ENCODE measurements at regions not wholly inside any gene's neighbourhood (a gene's known extent, or its start where the extent isn't known, plus 50 kb on each side); places are given as distances from the start of the nearest gene placed in this dataset.
A peak's percentile ranks its signal among the peaks of the same experiment; 100 is the strongest.

DNA sequence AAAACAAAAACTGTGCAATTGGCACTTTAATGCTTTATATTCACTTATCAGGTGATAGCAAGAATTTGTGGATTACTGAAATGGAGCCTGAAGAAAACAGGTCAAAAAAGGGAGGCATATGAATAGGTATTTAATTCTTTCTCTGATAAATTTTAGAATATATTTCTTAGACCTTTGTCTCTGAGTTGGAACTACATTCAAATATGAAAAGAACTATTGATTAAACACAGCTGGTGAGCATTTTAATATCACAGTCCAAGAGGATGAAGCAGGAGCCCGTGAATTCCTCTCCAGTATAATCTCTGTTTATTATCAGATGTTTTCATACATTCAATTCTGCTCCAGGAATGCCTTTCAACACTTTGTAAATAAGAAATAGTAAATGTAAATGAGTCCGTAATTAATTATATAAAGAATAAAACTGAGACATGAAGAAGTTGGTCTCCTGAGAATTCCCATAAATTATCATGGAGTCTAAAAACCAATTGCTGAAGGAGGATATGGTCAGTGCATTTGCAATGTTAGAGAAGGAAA lies 86.3 kb upstream of the ARHGEF26 start:
- no peaks in the 10 kb centered on the region for H3K9me3 Mint-ChIP-seq
- no peaks in the 10 kb centered on the region for H3K9me3 ChIP-seq (ENCODE audit: low read depth)
- no peaks in the 10 kb centered on the region for H3F3A ChIP-seq (ENCODE audit: low read depth)
- H2AFZ ChIP-seq (replicated peaks): no peak overlapping the region
- no peak overlapping the region for H3K4me2 ChIP-seq
- H3K4me1 ChIP-seq: no peaks in the 10 kb centered on the region
- H3K4me1 Mint-ChIP-seq: peaks cover 6% of the 10 kb centered on the region
- no peaks in the 10 kb centered on the region for H3K27me3 Mint-ChIP-seq (ENCODE audit: insufficient read depth, low read depth)
- H3K27me3 ChIP-seq: no peaks in the 10 kb centered on the region
- DNase-seq (ENCODE audit: low spot score): no peak
- H3K27ac Mint-ChIP-seq: no peak overlapping the region
- no peak overlapping the region for H3K4me3 ChIP-seq
- H3K79me2 ChIP-seq (ENCODE audit: low read depth): no peaks in the 10 kb centered on the region
- no peak for TF ChIP-seq EZH2phosphoT487 (IDR thresholded peaks at IDR 0.05)
- no peak for TF ChIP-seq EZH2 (IDR thresholded peaks at IDR 0.05)
- TF ChIP-seq CTCF (IDR thresholded peaks at IDR 0.05): no peak
- H3K36me3 Mint-ChIP-seq: no peaks in the 10 kb centered on the region
- no peak overlapping the region for H3K9ac ChIP-seq
- H4K20me1 ChIP-seq (ENCODE audit: low read depth): no peaks in the 10 kb centered on the region
- no peaks in the 10 kb centered on the region for H3K36me3 ChIP-seq
- H3K27ac ChIP-seq: no peak overlapping the region
- no peak overlapping the region for H3K4me3 Mint-ChIP-seq

DNA sequence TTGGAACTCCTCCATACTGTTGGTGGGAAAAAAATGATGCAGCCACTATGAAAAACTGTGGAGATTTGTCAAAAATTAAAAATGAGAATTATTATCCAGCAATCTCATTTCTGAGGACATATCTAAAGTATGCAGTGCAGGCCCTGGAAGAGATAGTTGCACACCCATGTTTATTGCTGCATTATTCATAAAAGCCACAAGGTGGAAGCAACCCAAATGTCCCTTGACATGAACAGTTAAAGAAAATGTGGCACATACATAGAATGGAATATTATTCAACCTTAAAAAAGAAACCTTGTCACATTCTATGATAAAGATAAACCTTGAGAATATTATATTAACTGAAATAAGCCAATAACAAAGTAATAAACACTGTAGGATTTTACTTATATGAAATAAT lies 80.9 kb upstream of the ARHGEF26 start:
- no peak overlapping the region for H3K4me3 Mint-ChIP-seq
- H3K36me3 ChIP-seq: no peaks in the 10 kb centered on the region
- no peaks in the 10 kb centered on the region for H4K20me1 ChIP-seq (ENCODE audit: low read depth)
- DNase-seq (ENCODE audit: low spot score): no peak
- no peaks in the 10 kb centered on the region for H3K4me1 Mint-ChIP-seq
- H3K27ac Mint-ChIP-seq: no peak overlapping the region
- no peaks in the 10 kb centered on the region for H3K79me2 ChIP-seq (ENCODE audit: low read depth)
- no peak overlapping the region for H3K4me3 ChIP-seq
- no peaks in the 10 kb centered on the region for H3K9me3 Mint-ChIP-seq
- no peaks in the 10 kb centered on the region for H3K27me3 ChIP-seq
- H3K27ac ChIP-seq: no peak overlapping the region
- H3K9ac ChIP-seq: no peak overlapping the region
- H3K4me1 ChIP-seq: no peaks in the 10 kb centered on the region
- no peaks in the 10 kb centered on the region for H3K9me3 ChIP-seq (ENCODE audit: low read depth)
- H3F3A ChIP-seq (ENCODE audit: low read depth): no peaks in the 10 kb centered on the region
- H3K36me3 Mint-ChIP-seq: no peaks in the 10 kb centered on the region
- H3K4me2 ChIP-seq: no peak overlapping the region
- TF ChIP-seq CTCF (IDR thresholded peaks at IDR 0.05) (peak; percentile 41), EZH2phosphoT487 (IDR thresholded peaks at IDR 0.05) (no peak)
- H2AFZ ChIP-seq (replicated peaks): no peak overlapping the region
- H3K27me3 Mint-ChIP-seq (ENCODE audit: insufficient read depth, low read depth): no peaks in the 10 kb centered on the region

DNA sequence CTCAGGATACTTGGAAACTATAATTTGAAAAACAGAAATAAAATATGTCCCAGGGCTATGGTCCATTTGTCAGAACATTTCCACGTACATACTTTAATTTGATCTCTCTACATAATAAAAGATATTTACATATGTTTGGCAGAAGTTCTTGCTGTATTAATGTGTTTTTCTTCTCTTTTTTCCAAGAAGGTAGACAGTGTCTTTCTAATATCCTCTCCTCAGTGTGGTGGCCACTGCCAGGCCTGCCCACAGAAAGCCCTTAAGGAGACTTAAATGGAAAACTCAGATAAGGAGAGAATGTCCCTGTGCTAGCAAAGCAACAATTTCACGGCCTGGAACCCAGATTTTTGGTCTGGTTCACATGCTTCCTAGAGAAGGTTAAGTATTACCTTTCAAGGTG lies 76.5 kb upstream of the ARHGEF26 start:
- Mint-ChIP-seq H3K4me3 (no peak overlapping the region), H3K27ac (no peak overlapping the region), H3K4me1 (no peaks in the 10 kb centered on the region), H3K27me3 (ENCODE audit: insufficient read depth, low read depth) (no peaks in the 10 kb centered on the region), H3K36me3 (no peaks in the 10 kb centered on the region), H3K9me3 (no peaks in the 10 kb centered on the region)
- H3F3A ChIP-seq (ENCODE audit: low read depth): no peaks in the 10 kb centered on the region
- no peak overlapping the region for H2AFZ ChIP-seq (replicated peaks)
- no peaks in the 10 kb centered on the region for H3K79me2 ChIP-seq (ENCODE audit: low read depth)
- no peaks in the 10 kb centered on the region for H3K27me3 ChIP-seq
- no peaks in the 10 kb centered on the region for H3K9me3 ChIP-seq (ENCODE audit: low read depth)
- H3K4me2 ChIP-seq: no peak overlapping the region
- H3K4me3 ChIP-seq: no peak overlapping the region
- H4K20me1 ChIP-seq (ENCODE audit: low read depth): no peaks in the 10 kb centered on the region
- H3K4me1 ChIP-seq: no peaks in the 10 kb centered on the region
- no peak overlapping the region for H3K27ac ChIP-seq
- TF ChIP-seq EZH2 (IDR thresholded peaks at IDR 0.05) (no peak), EZH2phosphoT487 (IDR thresholded peaks at IDR 0.05) (no peak), CTCF (IDR thresholded peaks at IDR 0.05) (no peak)
- H3K36me3 ChIP-seq: no peaks in the 10 kb centered on the region
- H3K9ac ChIP-seq: no peak overlapping the region
- no peak for DNase-seq (ENCODE audit: low spot score)
